Gastrocnemius medialis (tissue), 4 donors: ENCODE measurements at regions not wholly inside any gene's neighbourhood (a gene's known extent, or its start where the extent isn't known, plus 50 kb on each side); places are given as distances from the start of the nearest gene placed in this dataset.

ENCODE experiments used
- ATAC-seq, 2 donors: fragments of 150-250 bp; one replicate each; pipeline ENCODE4 v1.9.1; 2016
- DNase-seq, 2 donors: peaks; one replicate each; pipeline ENCODE4 v3.0.0-alpha.2; 2019
- H3K27ac ChIP-seq, 4 donors: fragments of 200-600 bp; sonication (generic); 1 replicate in 1 of 4; 2 replicates in 3 of 4; pipeline ENCODE4 v1.5.1; 2016 to 2018; ENCODE audit warnings: mild to moderate bottlenecking in 2 of 4, moderate library complexity in 1 of 4
- H3K27me3 ChIP-seq, 3 donors: fragments of 200-600 bp; sonication (generic) in 2 of 3; 1 replicate in 1 of 3; 2 replicates in 2 of 3; pipeline versions ENCODE4 v1.5.1 to v1.6.0; 2016 to 2019; ENCODE audit warnings: mild to moderate bottlenecking in 1 of 3, moderate library complexity in 1 of 3
- H3K36me3 ChIP-seq, 2 donors: fragments of 200-600 bp; sonication (generic) in 1 of 2; one replicate each; pipeline ENCODE4 v1.5.1; 2017 to 2018
- H3K4me1 ChIP-seq, 2 donors: fragments of 200-600 bp; sonication (generic) in 1 of 2; one replicate each; pipeline ENCODE4 v1.5.1; 2016 to 2017; ENCODE audit warnings: mild to moderate bottlenecking in 2 of 2
- H3K4me3 ChIP-seq, 4 donors: fragments of 200-600 bp; sonication (generic) in 3 of 4; 1 replicate in 1 of 4; 2 replicates in 3 of 4; pipeline ENCODE4 v1.5.1; 2016 to 2019; ENCODE audit warnings: mild to moderate bottlenecking in 2 of 4
- H3K9me3 ChIP-seq, 3 donors: fragments of 200-600 bp; sonication (generic) in 2 of 3; 1 replicate in 1 of 3; 2 replicates in 2 of 3; pipeline ENCODE4 v1.5.1; 2016 to 2019
- POLR2A ChIP-seq, 2 donors: fragments of 450-650 bp; IDR thresholded peaks; one replicate each; pipeline ENCODE4 v1.6.1; 2017; ENCODE audit warnings: antibody characterized with exemption in 2 of 2, mild to moderate bottlenecking in 2 of 2, moderate library complexity in 2 of 2
- in situ Hi-C, 4 donors: fragments of 200-750 bp; cut with MboI; loops; one replicate each; pipeline versions ENCODE4 v1.15.0 to v1.8.0; 2017; ENCODE audit warnings: low sequenced_read_pairs in 4 of 4
- intact Hi-C: fragments of 100-400 bp; cut with DNase I; formaldehyde crosslinking; loops from one replicate; pipeline ENCODE4 v1.15.1; 2023; ENCODE audit warnings: low total_unique reads
- TF ChIP-seq, protein P1 (sequence below), 5 experiments: fragments of 450-650 bp in 3 of 5; fragments of 200-600 bp in 2 of 5; sonication (generic) in 2 of 5; IDR thresholded peaks in 4 of 5; conservative IDR thresholded peaks in 1 of 5; 1 replicate in 4 of 5; 2 replicates in 1 of 5; pipeline ENCODE4 v1.5.1; 2016 to 2019; ENCODE audit warnings: antibody characterized with exemption in 5 of 5, mild to moderate bottlenecking in 3 of 5, moderate library complexity in 3 of 5

DNA sequence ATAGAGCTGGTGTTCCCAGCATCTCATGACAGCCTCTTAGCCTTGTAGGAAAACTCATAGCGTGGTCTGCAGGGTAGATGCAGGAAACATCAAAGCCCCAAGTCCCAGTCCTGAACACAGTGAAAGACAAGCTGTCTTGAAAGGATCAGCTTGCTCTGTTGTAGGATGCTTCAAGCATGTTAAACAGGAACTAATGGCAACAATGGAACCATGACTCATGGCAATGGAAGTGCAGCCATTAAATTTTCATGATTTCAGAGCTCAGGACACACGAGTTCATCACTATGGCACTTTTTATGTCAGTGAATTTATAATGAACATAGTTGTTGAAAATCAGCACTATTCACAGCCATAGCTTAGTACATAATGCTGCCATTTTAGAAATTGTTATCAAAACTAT lies 367.7 kb downstream of the KIF16B start:
- no peaks in the 10 kb centered on the region for H3K9me3 ChIP-seq
- no peaks in the 10 kb centered on the region for H3K36me3 ChIP-seq
- intact Hi-C loops (no loop called here), in situ Hi-C loops (no loop called here)
- H3K27me3 ChIP-seq = no peaks in the 10 kb centered on the region
- ATAC-seq (no peak), DNase-seq (no peak)
- H3K4me3 ChIP-seq = no peak overlapping the region
- TF ChIP-seq, protein P1, sequence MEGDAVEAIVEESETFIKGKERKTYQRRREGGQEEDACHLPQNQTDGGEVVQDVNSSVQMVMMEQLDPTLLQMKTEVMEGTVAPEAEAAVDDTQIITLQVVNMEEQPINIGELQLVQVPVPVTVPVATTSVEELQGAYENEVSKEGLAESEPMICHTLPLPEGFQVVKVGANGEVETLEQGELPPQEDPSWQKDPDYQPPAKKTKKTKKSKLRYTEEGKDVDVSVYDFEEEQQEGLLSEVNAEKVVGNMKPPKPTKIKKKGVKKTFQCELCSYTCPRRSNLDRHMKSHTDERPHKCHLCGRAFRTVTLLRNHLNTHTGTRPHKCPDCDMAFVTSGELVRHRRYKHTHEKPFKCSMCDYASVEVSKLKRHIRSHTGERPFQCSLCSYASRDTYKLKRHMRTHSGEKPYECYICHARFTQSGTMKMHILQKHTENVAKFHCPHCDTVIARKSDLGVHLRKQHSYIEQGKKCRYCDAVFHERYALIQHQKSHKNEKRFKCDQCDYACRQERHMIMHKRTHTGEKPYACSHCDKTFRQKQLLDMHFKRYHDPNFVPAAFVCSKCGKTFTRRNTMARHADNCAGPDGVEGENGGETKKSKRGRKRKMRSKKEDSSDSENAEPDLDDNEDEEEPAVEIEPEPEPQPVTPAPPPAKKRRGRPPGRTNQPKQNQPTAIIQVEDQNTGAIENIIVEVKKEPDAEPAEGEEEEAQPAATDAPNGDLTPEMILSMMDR (IDR thresholded peaks at IDR 0.05 in 4 of 5, conservative IDR thresholded peaks at IDR 0.05 in 1 of 5) = no peak
- TF ChIP-seq POLR2A (IDR thresholded peaks at IDR 0.05) = no peak
- H3K4me1 ChIP-seq = no peaks in the 10 kb centered on the region
- no peak overlapping the region for H3K27ac ChIP-seq

DNA sequence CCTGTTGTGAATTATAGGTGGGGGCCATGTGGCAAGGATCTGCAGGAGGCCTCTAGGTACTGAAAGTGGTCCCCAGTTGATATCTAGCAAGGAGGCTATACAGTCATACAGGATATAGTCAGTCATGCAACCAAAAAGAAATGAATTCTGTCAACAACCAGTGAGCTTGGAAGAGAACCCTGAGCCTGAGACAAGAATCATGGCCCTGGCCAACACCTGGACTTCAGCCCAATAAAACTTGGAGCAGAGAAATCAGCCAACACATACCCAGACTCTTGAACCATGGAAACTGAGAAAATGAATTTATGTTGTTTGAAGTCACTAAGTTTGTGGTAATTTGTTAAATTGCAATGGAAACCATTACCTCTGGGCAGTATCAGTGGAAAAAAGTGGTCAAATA lies 370.2 kb downstream of the KIF16B start:
- Histone ChIP-seq H3K4me1 (no peaks in the 10 kb centered on the region), H3K4me3 (no peak overlapping the region), H3K9me3 (no peaks in the 10 kb centered on the region), H3K27ac (no peak overlapping the region), H3K36me3 (no peaks in the 10 kb centered on the region), H3K27me3 (no peaks in the 10 kb centered on the region)
- in situ Hi-C loops = no loop called here
- DNase-seq (no peak), ATAC-seq (no peak)
- intact Hi-C loops = no loop called here
- TF ChIP-seq POLR2A (IDR thresholded peaks at IDR 0.05) = no peak
- TF ChIP-seq, protein P1 (IDR thresholded peaks at IDR 0.05 in 4 of 5, conservative IDR thresholded peaks at IDR 0.05 in 1 of 5) = no peak

DNA sequence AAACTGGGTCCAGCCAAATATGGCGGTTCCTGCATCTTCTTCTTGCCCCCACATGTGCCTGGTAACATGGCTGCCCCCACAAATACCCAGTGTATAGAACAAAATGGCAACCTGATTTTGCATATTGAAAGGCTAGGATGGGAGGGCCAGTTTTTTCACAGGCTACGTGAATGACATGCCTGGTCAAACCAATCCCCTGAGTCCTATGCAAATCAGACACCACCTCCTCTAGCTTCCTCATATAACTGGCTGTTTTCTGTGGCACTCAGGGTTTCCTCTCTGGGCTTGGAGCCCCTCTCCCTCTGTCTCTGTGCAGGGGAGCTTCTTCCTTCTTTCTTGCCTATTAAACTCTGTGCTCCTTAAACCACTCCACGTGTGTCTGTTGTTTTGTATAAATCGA lies 372.1 kb downstream of the KIF16B start:
- ATAC-seq = no peak
- no peak overlapping the region for H3K4me3 ChIP-seq
- no peaks in the 10 kb centered on the region for H3K4me1 ChIP-seq
- in situ Hi-C loops = no loop called here
- H3K9me3 ChIP-seq = no peaks in the 10 kb centered on the region
- intact Hi-C loops = no loop called here
- no peaks in the 10 kb centered on the region for H3K36me3 ChIP-seq
- no peak for DNase-seq
- H3K27ac ChIP-seq = no peak overlapping the region
- TF ChIP-seq, protein P1 (IDR thresholded peaks at IDR 0.05 in 4 of 5, conservative IDR thresholded peaks at IDR 0.05 in 1 of 5) = no peak
- no peak for TF ChIP-seq POLR2A (IDR thresholded peaks at IDR 0.05)
- H3K27me3 ChIP-seq = no peaks in the 10 kb centered on the region

DNA sequence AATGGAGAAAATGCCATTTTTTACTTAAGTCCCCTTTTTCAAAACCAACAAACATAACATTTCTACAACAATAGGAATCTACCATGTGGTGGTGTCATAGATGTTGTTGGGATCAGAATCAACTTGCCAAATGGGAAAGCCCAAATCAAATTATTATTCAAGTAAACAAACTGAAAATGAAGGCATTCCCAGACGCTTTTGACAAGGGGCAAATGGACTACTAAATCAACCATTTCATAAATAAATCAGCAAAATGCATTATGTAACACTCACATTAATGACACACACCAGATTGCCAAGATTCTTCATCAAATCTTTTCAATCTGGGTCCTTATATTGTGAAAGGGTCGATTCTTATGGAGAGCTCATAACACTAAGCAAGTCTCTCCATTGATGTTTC lies 375.6 kb downstream of the KIF16B start:
- in situ Hi-C loops (no loop called here), intact Hi-C loops (no loop called here)
- Histone ChIP-seq H3K4me1 (no peaks in the 10 kb centered on the region), H3K9me3 (no peaks in the 10 kb centered on the region), H3K27me3 (no peaks in the 10 kb centered on the region), H3K36me3 (no peaks in the 10 kb centered on the region), H3K27ac (no peak overlapping the region), H3K4me3 (no peak overlapping the region)
- TF ChIP-seq, protein P1 (IDR thresholded peaks at IDR 0.05 in 4 of 5, conservative IDR thresholded peaks at IDR 0.05 in 1 of 5) = no peak
- no peak for TF ChIP-seq POLR2A (IDR thresholded peaks at IDR 0.05)
- no peak for DNase-seq
- no peak for ATAC-seq

DNA sequence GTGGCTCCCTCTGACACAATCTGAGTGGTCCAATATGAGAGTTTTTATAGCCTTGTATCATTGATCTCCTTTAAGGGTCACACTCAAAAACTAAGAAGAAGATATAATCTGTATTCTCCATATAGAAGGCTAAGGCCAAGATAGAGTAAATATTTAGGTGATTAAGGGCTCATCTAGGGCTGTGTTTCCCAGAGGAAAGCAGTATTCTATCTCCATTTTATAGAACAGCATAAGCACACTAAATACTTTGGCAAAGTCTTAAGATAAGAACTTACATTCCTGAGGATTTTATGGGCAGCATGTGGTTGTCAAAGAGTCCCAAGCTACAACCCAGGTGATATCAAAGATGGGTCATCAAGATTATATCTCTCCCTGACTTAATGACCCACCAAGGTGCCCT lies 377.6 kb downstream of the KIF16B start:
- no peaks in the 10 kb centered on the region for H3K27me3 ChIP-seq
- no peak overlapping the region for H3K4me3 ChIP-seq
- no peaks in the 10 kb centered on the region for H3K9me3 ChIP-seq
- no peak overlapping the region for H3K27ac ChIP-seq
- intact Hi-C loops (no loop called here), in situ Hi-C loops (no loop called here)
- no peaks in the 10 kb centered on the region for H3K36me3 ChIP-seq
- TF ChIP-seq, protein P1 (IDR thresholded peaks at IDR 0.05 in 4 of 5, conservative IDR thresholded peaks at IDR 0.05 in 1 of 5) = no peak
- no peak for TF ChIP-seq POLR2A (IDR thresholded peaks at IDR 0.05)
- no peaks in the 10 kb centered on the region for H3K4me1 ChIP-seq
- DNase-seq (no peak), ATAC-seq (no peak)
